Ishikawa (cell line): ENCODE measurements at regions not wholly inside any gene's neighbourhood (a gene's known extent, or its start where the extent isn't known, plus 50 kb on each side); places are given as distances from the start of the nearest gene placed in this dataset.

ENCODE experiments used
- CEBPB ChIP-seq: IDR thresholded peaks from 2 replicates; pipeline ENCODE4 v1.6.1; 2012
- CREB1 ChIP-seq: IDR thresholded peaks from 2 replicates; pipeline ENCODE4 v1.6.1; 2012; ENCODE audit warnings: low read depth
- EGR1 ChIP-seq: IDR thresholded peaks from 2 replicates; pipeline ENCODE4 v1.6.1; 2012
- EP300 ChIP-seq: IDR thresholded peaks from 2 replicates; pipeline ENCODE4 v1.6.1; 2012; ENCODE audit warnings: borderline replicate concordance
- FOXM1 ChIP-seq: IDR thresholded peaks from 2 replicates; pipeline ENCODE4 v1.6.1; 2012; ENCODE audit warnings: low read depth, borderline replicate concordance
- MAX ChIP-seq: IDR thresholded peaks from 2 replicates; pipeline ENCODE4 v1.6.1; 2012
- NFIC ChIP-seq: IDR thresholded peaks from 2 replicates; pipeline ENCODE4 v1.6.1; 2012
- RAD21 ChIP-seq: IDR thresholded peaks from 2 replicates; pipeline ENCODE4 v1.6.1; 2012; ENCODE audit warnings: low read depth
- REST ChIP-seq: IDR thresholded peaks from 2 replicates; pipeline ENCODE4 v1.6.1; 2012; ENCODE audit warnings: low read depth, mild to moderate bottlenecking
- TAF1 ChIP-seq: IDR thresholded peaks from 2 replicates; pipeline ENCODE4 v1.6.1; 2012; ENCODE audit warnings: low read depth, mild to moderate bottlenecking
- TCF12 ChIP-seq: IDR thresholded peaks from 2 replicates; pipeline ENCODE4 v1.6.1; 2012; ENCODE audit warnings: low read depth
- TEAD4 ChIP-seq: IDR thresholded peaks from 2 replicates; pipeline ENCODE4 v1.6.1; 2012
- USF1 ChIP-seq: IDR thresholded peaks from 2 replicates; pipeline ENCODE4 v1.6.1; 2012
- YY1 ChIP-seq: IDR thresholded peaks from 2 replicates; pipeline ENCODE4 v1.6.1; 2012; ENCODE audit warnings: low read depth
- ZBTB7A ChIP-seq: IDR thresholded peaks from 2 replicates; pipeline ENCODE4 v1.6.1; 2012; ENCODE audit warnings: low read depth

GRCh38 chr9:74066605-74067004 lies 430.5 kb upstream of the RORB start:
- TF ChIP-seq CREB1: no peak
- TF ChIP-seq NFIC: no peak
- TF ChIP-seq CEBPB: no peak
- TF ChIP-seq YY1: no peak
- no peak for TF ChIP-seq TCF12
- TF ChIP-seq EGR1: no peak
- no peak for TF ChIP-seq TAF1
- no peak for TF ChIP-seq USF1

- TF ChIP-seq ZBTB7A: no peak
Observed at GRCh38 chr9:74071502-74071901, 425.6 kb upstream of the RORB start.

GRCh38 chr9:74073897-74074296 lies 423.2 kb upstream of the RORB start:
- TF ChIP-seq YY1: no peak
- TF ChIP-seq EGR1: no peak
- TF ChIP-seq FOXM1: no peak
- TF ChIP-seq USF1: no peak
- no peak for TF ChIP-seq CEBPB
- no peak for TF ChIP-seq RAD21
- no peak for TF ChIP-seq TAF1
- no peak for TF ChIP-seq EP300
- TF ChIP-seq CREB1: no peak
- TF ChIP-seq NFIC: no peak
- TF ChIP-seq ZBTB7A: no peak

- no peak for TF ChIP-seq FOXM1
- no peak for TF ChIP-seq TAF1
- TF ChIP-seq YY1: no peak
- no peak for TF ChIP-seq USF1
- no peak for TF ChIP-seq CREB1
Observed at GRCh38 chr9:74078647-74079046, 418.5 kb upstream of the RORB start.

- TF ChIP-seq RAD21 (no peak), NFIC (no peak), EGR1 (no peak), CREB1 (no peak), TEAD4 (no peak), USF1 (no peak), CEBPB (no peak), FOXM1 (no peak), TCF12 (no peak), YY1 (no peak), MAX (no peak), TAF1 (no peak), EP300 (no peak), REST (no peak), ZBTB7A (no peak)
Observed at GRCh38 chr9:74083681-74084433, 413.3 kb upstream of the RORB start.

DNA sequence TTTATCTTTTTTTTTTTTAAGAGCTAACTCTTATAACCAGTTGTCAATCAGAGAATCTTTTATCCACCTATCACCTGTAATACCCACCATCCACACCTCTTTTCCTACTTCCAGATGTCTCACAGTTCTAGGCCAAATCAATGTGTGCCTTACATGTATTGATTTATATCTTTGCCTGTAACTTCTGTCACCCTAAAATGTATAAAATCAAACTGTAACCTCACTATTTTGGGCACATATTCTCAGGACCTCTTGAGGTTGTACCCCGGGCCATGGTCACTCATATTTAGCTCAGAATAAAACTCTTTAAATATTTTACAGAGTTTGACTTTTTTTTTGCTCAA lies 404.7 kb upstream of the RORB start:
- TF ChIP-seq CEBPB: no peak
- TF ChIP-seq NFIC: no peak
- no peak for TF ChIP-seq TCF12
- TF ChIP-seq TEAD4: no peak
- no peak for TF ChIP-seq ZBTB7A
- TF ChIP-seq TAF1: no peak
- no peak for TF ChIP-seq FOXM1
- TF ChIP-seq CREB1: no peak
- no peak for TF ChIP-seq RAD21

- TF ChIP-seq EP300: no peak
- TF ChIP-seq TEAD4: no peak
- TF ChIP-seq USF1: no peak
- no peak for TF ChIP-seq YY1
- TF ChIP-seq CREB1: no peak
- TF ChIP-seq TAF1: no peak
- no peak for TF ChIP-seq EGR1
- TF ChIP-seq NFIC: no peak
- no peak for TF ChIP-seq ZBTB7A
- TF ChIP-seq TCF12: no peak
- no peak for TF ChIP-seq MAX
- TF ChIP-seq FOXM1: no peak
- no peak for TF ChIP-seq CEBPB
Observed at GRCh38 chr9:74094766-74095165, 402.4 kb upstream of the RORB start.
